ENCODE measurements at regions not wholly inside any gene's neighbourhood (a gene's known extent, or its start where the extent isn't known, plus 50 kb on each side); places are given as distances from the start of the nearest gene placed in this dataset.

- H3K4me3 ChIP-seq (ENCODE audit: low read depth, low read length) = no peak overlapping the region
- TF ChIP-seq CTCF (IDR thresholded peaks at IDR 0.05; ENCODE audit: low read depth, low read length) = no peak
These were observed 177.2 kb downstream of the ERCC6L2 start for GRCh38 chr9:96052686-96053085.

GRCh38 chr9:96051423-96051822 is 175.9 kb downstream of the ERCC6L2 start:
- no peak for TF ChIP-seq CTCF (IDR thresholded peaks at IDR 0.05; ENCODE audit: low read depth, low read length)

GRCh38 chr9:96050861-96051155 is 175.3 kb downstream of the ERCC6L2 start:
- H3K4me3 ChIP-seq (ENCODE audit: low read depth, low read length) = no peak overlapping the region
- TF ChIP-seq CTCF (IDR thresholded peaks at IDR 0.05; ENCODE audit: low read depth, low read length) = no peak

More at GRCh38 chr9:96051423-96051822, 175.9 kb downstream of the ERCC6L2 start:
- no peak overlapping the region for H3K4me3 ChIP-seq (ENCODE audit: low read depth, low read length)

- no peak for TF ChIP-seq CTCF (IDR thresholded peaks at IDR 0.05; ENCODE audit: low read depth, low read length)
- H3K4me3 ChIP-seq (ENCODE audit: low read depth, low read length) = no peak overlapping the region
These were observed 174.8 kb downstream of the ERCC6L2 start for GRCh38 chr9:96050048-96050860.

- H3K4me3 ChIP-seq (ENCODE audit: low read depth, low read length) = no peak overlapping the region
These were observed 173.7 kb downstream of the ERCC6L2 start for GRCh38 chr9:96048956-96049831.

GRCh38 chr9:96048104-96048955 is 172.8 kb downstream of the ERCC6L2 start:
- no peak overlapping the region for H3K4me3 ChIP-seq (ENCODE audit: low read depth, low read length)
- TF ChIP-seq CTCF (IDR thresholded peaks at IDR 0.05; ENCODE audit: low read depth, low read length) = no peak

More at GRCh38 chr9:96048956-96049831, 173.7 kb downstream of the ERCC6L2 start:
- no peak for TF ChIP-seq CTCF (IDR thresholded peaks at IDR 0.05; ENCODE audit: low read depth, low read length)
